NCI-H524 (cell line): ENCODE measurements at regions not wholly inside any gene's neighbourhood (a gene's known extent, or its start where the extent isn't known, plus 50 kb on each side); places are given as distances from the start of the nearest gene placed in this dataset.

Experiments used
- DNase-seq, 2 experiments: peaks; one replicate each; lab custom pipeline; 2025; lab: John Stamatoyannopoulos, UW

GRCh38 chr11:112513417-112513816 is 252.8 kb upstream of the PLET1 start:
- DNase-seq = no peak

DNA sequence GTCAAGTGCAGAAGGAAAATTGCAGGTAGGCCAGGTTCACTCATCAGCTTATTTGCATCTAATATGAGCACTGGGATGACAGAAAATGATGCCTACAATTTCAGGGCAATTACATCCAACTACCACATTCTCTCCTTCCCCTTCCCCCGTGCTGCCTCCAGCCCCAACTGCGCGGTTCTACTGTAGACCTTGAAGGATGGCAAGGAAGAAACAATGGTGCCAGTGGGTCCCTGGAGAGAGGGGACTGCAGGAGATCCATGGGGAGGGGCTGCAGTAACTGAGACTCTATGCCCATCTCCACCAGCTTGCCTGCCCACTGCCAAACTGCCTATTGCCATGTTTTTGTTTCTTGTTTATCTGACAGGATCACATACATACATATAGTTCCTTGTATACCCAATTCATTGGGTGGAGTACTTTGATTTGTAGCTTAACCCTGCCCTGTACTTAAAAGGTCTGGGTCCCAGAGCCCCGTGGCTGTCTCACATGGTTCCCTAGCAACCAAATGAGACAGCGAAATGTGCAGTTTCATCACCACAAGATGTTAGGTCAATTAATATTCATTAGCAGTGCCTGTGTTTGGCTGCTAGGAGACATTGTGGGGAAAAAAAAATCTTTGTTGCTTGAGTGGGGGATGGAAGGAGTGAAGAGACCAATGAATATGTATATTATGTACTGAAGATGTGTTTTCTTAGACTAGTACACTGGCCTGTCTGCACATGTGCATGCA is 253.5 kb upstream of the PLET1 start:
- peak; percentile 36 to 61 for DNase-seq

- DNase-seq = no peak
Observed at GRCh38 chr11:112516261-112516660, 255.6 kb upstream of the PLET1 start.

DNA sequence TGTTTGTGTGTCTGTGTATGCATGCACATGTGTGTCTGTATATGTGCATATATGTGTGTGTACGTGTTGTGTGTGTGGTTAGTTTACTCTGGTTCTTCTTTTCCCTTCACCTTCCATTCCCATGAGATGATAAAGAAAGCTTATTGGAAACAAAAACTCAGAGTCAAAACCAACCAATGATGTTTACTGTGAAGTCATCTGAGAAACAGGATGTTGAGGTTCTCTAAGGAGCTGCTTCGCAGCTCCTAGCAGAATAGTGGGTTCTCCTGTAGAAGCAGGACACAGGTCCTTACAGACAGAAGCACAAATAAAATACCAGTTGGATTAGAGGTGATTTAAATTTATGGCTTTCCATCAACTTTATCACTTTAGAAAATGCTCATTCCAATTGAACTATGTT is 256.1 kb upstream of the PLET1 start:
- no peak for DNase-seq

DNA sequence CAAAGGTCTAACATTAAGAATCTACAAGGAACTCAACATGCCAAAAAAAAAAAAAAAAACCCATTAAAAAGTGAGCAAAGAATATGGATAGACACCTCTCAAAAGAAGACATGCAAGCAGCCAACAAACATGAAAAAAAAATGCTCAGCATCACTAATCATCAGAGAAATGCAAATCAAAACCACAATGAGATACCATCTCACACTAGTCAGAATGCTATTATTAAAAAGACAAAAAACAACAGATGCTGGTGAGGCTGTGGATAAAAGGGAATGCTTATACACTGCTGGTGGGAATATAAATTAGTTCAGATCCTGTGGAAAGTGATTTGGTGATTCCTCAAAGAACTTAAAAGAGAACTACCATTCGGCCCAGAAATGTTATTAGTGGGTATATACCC is 257.7 kb upstream of the PLET1 start:
- no peak for DNase-seq

DNA sequence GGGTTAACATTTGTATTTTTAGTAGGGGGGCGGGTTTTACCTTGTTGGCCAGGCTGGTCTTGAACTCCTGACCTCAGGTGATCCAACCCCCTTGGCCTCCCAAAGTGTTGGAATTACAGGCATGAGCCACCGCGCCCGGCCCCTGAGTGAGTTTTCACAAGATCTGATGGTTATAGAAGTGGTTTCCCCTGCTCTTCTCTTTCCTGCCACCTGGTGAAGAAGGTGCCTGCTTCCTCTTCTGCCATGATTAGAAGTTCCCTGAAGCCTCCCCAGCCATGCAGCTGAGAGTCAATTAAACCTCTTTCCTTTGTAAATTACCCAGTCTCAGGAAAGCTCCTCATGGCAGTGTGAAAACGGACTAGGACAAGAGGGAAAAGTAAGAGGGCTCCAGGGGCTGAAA is 259.1 kb upstream of the PLET1 start:
- no peak for DNase-seq

GRCh38 chr11:112520354-112520753 is 259.7 kb upstream of the PLET1 start:
- no peak for DNase-seq

GRCh38 chr11:112522536-112522935 is 261.9 kb upstream of the PLET1 start:
- DNase-seq = no peak

- no peak for DNase-seq
Observed at GRCh38 chr11:112523031-112523430, 262.4 kb upstream of the PLET1 start.

DNA sequence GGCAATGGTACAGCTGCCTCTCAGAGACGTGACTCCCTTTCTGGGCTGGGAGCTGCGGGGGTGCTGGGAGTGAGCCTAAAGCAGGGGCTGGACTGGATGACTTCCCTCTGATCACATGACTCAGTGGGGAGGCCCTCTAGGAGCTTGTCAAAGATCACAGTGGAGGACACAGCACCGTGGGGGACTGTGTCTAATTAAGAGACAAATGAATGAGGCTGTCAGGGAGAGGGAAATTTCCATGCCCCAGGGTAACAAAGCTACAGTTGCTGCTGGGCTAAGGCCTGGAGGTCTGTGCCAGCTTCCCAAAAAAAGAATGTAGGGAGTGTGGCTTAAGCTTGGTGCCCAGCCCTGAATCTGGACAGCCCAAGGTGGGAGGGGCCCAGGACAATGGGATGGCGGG is 262.8 kb upstream of the PLET1 start:
- DNase-seq = no peak

DNA sequence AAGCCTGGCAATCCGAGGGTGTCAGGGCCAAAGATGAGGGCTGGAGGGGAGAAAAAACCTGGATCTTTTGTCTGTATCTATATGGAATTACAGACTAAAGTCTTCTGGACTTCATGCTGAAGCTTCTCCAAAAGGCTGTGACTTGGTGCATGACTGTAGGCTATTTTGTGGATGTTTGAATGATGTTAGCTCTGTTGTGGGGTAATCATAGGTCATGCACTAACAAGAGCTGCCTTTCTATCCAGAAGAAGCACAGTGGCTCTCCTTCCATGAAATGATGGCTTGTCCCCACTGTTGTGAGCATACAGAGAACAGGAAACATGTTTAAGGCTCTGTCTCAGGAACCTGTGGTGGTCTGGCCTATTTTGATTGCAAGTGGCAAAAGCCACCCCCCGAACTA is 263.3 kb upstream of the PLET1 start:
- no peak for DNase-seq

DNA sequence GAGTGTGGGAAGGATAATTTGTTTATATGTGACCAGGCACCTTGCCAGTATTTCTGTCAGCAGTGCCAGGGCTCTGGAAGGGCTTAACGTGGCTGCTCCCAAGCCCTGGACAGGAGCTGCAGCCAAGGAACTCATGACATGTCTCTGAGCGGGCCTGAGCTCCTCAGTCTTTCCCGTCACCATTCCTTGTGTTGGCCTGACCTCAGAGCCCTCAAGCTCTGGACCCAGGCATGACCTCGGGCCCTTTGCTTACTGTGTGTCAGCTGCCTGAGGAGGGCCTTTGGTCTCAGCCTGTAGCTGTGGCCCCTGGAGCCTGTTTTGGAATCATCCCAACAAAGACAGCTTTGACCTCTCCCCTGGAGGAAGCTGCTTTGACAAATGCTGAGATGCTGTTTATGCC is 264.1 kb upstream of the PLET1 start:
- DNase-seq = no peak

GRCh38 chr11:112525270-112525669 is 264.6 kb upstream of the PLET1 start:
- no peak for DNase-seq

GRCh38 chr11:112525844-112526590 is 265.4 kb upstream of the PLET1 start:
- DNase-seq = peak; percentile 30 to 44

GRCh38 chr11:112526699-112527416 is 266.2 kb upstream of the PLET1 start:
- DNase-seq = no peak

DNA sequence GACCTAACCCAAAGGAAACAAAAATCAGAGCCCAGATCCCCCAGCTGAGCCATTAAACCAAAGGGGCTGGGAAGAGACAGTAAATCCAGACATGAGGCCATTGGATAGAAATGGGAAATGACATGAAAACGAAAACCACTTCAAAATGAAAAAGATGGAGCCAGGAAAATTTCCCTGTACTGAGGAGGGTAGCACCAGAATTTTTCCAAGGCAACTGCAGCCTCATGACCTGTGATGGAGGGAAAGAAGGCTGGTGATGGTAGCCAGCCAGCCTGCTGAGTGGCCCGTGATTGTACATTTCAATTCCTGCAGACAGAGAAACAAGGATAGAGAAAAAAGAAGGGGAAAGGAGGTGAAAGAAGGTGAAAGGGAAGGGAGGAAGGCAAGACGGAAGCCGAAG is 268.4 kb upstream of the PLET1 start:
- DNase-seq = no peak

GRCh38 chr11:112532506-112532905 is 271.8 kb upstream of the PLET1 start:
- no peak for DNase-seq

DNA sequence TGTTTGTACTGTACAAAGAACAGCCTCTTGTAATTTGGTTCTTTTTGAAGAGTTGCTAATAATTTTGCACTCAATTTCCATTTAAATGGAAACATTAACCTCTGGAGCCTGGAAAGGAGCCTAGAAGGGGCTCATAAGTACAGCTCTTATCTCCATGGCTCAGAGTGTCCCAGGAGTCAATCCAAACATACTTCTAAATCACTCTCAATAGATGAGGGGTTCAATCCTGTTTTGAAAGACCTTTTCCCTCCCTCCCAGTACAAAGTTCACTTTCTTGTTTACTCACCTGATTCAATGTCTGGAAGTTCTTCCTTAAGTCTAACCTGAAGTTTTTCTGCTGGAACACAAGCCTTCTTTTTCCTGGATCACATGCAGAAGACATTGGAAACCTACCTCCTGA is 273.0 kb upstream of the PLET1 start:
- DNase-seq = no peak

DNA sequence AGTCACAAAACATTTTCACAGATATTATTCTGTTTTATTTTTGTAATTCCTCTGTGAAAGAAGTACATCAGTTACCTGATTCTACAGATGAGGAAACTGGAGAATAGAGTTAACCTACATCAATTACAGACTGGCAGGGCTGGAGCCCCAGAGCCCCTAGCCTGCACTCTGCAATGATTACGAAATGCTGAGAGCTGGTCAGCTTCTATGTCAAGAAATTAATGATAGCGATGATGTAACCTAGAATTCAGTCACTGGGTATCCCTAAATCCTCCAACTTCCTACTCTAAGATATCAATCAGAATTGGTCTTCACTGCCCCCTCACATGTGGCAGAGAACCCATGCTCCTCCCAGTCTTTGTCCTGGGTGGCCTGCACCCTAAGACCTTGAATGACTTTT is 273.5 kb upstream of the PLET1 start:
- no peak for DNase-seq

DNA sequence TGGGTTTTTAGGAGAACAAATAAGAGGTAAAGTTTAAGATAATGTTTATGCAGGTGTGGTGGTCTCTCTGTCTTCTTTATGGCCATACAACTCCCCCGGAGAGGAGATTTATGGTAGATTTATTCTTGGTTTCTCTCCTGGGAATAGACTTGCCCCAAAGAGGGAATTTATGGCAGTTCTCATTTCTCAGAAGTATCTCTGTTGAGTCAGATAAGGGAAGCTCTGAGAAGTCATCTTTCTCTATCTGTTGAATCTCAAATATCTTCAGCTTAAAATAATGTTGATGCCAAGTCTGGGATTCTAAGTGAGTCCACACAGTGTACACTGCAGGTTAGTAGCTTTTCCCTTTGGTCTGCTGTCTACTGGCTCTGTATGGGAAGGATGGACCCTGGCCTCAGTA is 276.4 kb upstream of the PLET1 start:
- DNase-seq = no peak

- DNase-seq = no peak
Observed at GRCh38 chr11:112537846-112538330, 277.2 kb upstream of the PLET1 start.

DNA sequence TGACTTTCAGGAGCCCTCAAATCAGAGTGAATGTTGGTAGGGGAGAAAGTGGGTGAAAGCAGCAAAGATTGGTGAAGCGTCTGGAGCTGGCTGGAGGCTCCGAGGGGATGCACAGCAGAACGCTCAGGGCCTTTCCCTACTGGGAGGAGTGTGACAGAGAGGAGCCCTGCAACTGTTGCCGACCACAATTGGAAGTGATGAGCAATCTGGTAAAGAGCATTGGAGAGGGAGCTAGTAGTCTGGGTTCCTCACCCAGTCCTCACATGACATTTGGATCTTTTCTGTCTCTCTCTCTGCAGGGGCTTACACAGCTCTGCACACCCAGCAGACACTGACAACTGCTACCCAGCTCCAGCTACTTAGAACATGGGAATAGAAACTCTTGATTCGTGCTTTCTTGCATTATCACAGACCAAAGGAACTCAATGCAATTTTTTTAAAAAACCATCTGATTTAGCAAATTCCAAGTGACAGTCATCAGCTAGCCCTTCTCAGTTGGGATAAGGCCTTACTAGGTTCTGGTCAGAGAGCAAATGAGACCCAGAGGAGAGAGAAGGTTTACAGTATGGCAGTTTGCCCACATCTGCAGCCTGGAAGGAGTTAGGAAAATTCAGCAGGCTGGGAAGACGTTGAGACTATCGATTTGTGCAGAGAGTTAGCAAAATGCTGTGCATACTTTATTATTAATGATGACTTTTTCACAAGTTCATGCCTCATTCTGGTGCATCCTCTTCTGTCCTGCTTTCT is 278.0 kb upstream of the PLET1 start:
- DNase-seq = no peak
